GM23338 (cell line): ENCODE measurements at regions not wholly inside any gene's neighbourhood (a gene's known extent, or its start where the extent isn't known, plus 50 kb on each side); places are given as distances from the start of the nearest gene placed in this dataset.

Experiments
- ATAC-seq: fragments of 200-7000 bp; cut with Tn5 transposase; 3 replicates; pipeline ENCODE4 v1.9.1; 2020
- DNase-seq: peaks from one replicate; pipeline ENCODE4 v3.0.0-alpha.2; 2015; ENCODE audit warnings: low spot score
- H2AFZ ChIP-seq: fragments of 200-600 bp; sonication (generic); 2 replicates; pipeline ENCODE4 v1.8.0; 2016; ENCODE audit warnings: antibody characterized with exemption, mild to moderate bottlenecking, moderate library complexity
- H3F3A ChIP-seq: fragments of 200-600 bp; sonication (generic); replicated peaks from 2 replicates; pipeline ENCODE4 v1.8.0; 2017; ENCODE audit warnings: antibody characterized with exemption, mixed run types, low read depth
- H3K27ac ChIP-seq: fragments of 200-600 bp; sonication (generic); 2 replicates; pipeline ENCODE4 v1.6.1; 2016; ENCODE audit warnings: low read depth
- H3K27me3 ChIP-seq: fragments of 200-600 bp; sonication (generic); 2 replicates; pipeline ENCODE4 v1.8.0; 2016; ENCODE audit warnings: mild to moderate bottlenecking, mixed run types, moderate library complexity; ENCODE audit not compliant: insufficient read depth
- H3K36me3 ChIP-seq: fragments of 200-600 bp; sonication (generic); 2 replicates; pipeline ENCODE4 v1.8.0; 2016; ENCODE audit warnings: mild to moderate bottlenecking; ENCODE audit not compliant: insufficient read depth
- H3K4me1 ChIP-seq: fragments of 200-600 bp; sonication (generic); 2 replicates; pipeline ENCODE4 v1.8.0; 2016; ENCODE audit warnings: mild to moderate bottlenecking, moderate library complexity; ENCODE audit not compliant: insufficient read depth
- H3K4me2 ChIP-seq: fragments of 200-600 bp; sonication (generic); 2 replicates; pipeline ENCODE4 v1.7.1; 2017; ENCODE audit warnings: mixed run types
- H3K4me3 ChIP-seq: fragments of 200-600 bp; sonication (generic); 2 replicates; pipeline ENCODE4 v1.6.1; 2016; ENCODE audit warnings: mixed run types
- H3K79me2 ChIP-seq: fragments of 200-600 bp; sonication (generic); replicated peaks from 2 replicates; pipeline ENCODE4 v1.8.0; 2017; ENCODE audit warnings: mild to moderate bottlenecking; ENCODE audit not compliant: insufficient read depth
- H3K9me2 ChIP-seq: fragments of 200-600 bp; sonication (generic); 2 replicates; pipeline ENCODE4 v1.8.0; 2017; ENCODE audit not compliant: insufficient read depth
- H4K20me1 ChIP-seq: fragments of 200-600 bp; sonication (generic); replicated peaks from 2 replicates; pipeline ENCODE4 v1.8.0; 2017; ENCODE audit warnings: mild to moderate bottlenecking; ENCODE audit not compliant: insufficient read depth
- H3K27ac Mint-ChIP-seq: 2 replicates; pipeline ENCODE4 v1.8.0; 2020; ENCODE audit warnings: inconsistent platforms, mild to moderate bottlenecking, moderate library complexity, mixed read lengths
- H3K27me3 Mint-ChIP-seq: 3 replicates; pipeline ENCODE4 v1.8.0; 2022; ENCODE audit warnings: low read depth, mild to moderate bottlenecking, moderate library complexity, mixed read lengths, inconsistent platforms; ENCODE audit not compliant: insufficient read depth, poor library complexity
- H3K36me3 Mint-ChIP-seq: 3 replicates; pipeline ENCODE4 v1.8.0; 2021; ENCODE audit warnings: low read depth, mild to moderate bottlenecking, inconsistent platforms, moderate library complexity, mixed read lengths
- H3K4me1 Mint-ChIP-seq: 3 replicates; pipeline ENCODE4 v1.8.0; 2020; ENCODE audit warnings: mild to moderate bottlenecking, inconsistent platforms, mixed read lengths
- H3K4me3 Mint-ChIP-seq: 3 replicates; pipeline ENCODE4 v1.8.0; 2021; ENCODE audit warnings: moderate library complexity, mild to moderate bottlenecking, inconsistent platforms, mixed read lengths
- H3K9me3 Mint-ChIP-seq: 3 replicates; pipeline ENCODE4 v1.8.0; 2020; ENCODE audit warnings: moderate library complexity, mild to moderate bottlenecking, inconsistent platforms, mixed read lengths
- CREB1 ChIP-seq: fragments of 250-450 bp; sonication (Bioruptor Pico); IDR thresholded peaks from 2 replicates; pipeline ENCODE4 v1.5.0; 2020; ENCODE audit warnings: low read depth, mild to moderate bottlenecking, moderate library complexity
- EZH2 ChIP-seq: fragments of 200-600 bp; sonication (generic); IDR thresholded peaks from one replicate; pipeline ENCODE4 v1.8.0; 2017; ENCODE audit warnings: antibody characterized with exemption, mild to moderate bottlenecking, low read depth; ENCODE audit not compliant: unreplicated experiment
- EZH2phosphoT487 ChIP-seq: fragments of 200-600 bp; sonication (generic); IDR thresholded peaks from one replicate; pipeline ENCODE4 v1.8.1; 2018; ENCODE audit warnings: antibody characterized with exemption; ENCODE audit not compliant: unreplicated experiment
- JUNB ChIP-seq: IDR thresholded peaks from one replicate; pipeline ENCODE4 v1.6.1; 2016; ENCODE audit warnings: antibody characterized with exemption; ENCODE audit not compliant: unreplicated experiment
- POLR2AphosphoS5 ChIP-seq: IDR thresholded peaks from 2 replicates; pipeline ENCODE4 v1.6.1; 2016; ENCODE audit warnings: antibody characterized with exemption, low read depth
- STAT1 ChIP-seq: IDR thresholded peaks from one replicate; pipeline ENCODE4 v1.6.1; 2016; ENCODE audit warnings: antibody characterized with exemption; ENCODE audit not compliant: unreplicated experiment
- ZNF114 ChIP-seq: fragments of 250-450 bp; sonication (Bioruptor Pico); IDR thresholded peaks from 2 replicates; pipeline ENCODE4 v1.5.0; 2020; ENCODE audit warnings: mild to moderate bottlenecking, moderate library complexity
- ZNF331 ChIP-seq: fragments of 250-450 bp; sonication (Bioruptor Pico); IDR thresholded peaks from 2 replicates; pipeline ENCODE4 v1.5.0; 2020; ENCODE audit warnings: low read depth, mild to moderate bottlenecking, moderate library complexity
- TF ChIP-seq, protein P1 (sequence below): IDR thresholded peaks from one replicate; pipeline ENCODE4 v1.6.1; 2018; ENCODE audit warnings: antibody characterized with exemption; ENCODE audit not compliant: unreplicated experiment
- TF ChIP-seq, protein P2 (sequence below): IDR thresholded peaks from 2 replicates; pipeline ENCODE4 v1.6.1; 2016; ENCODE audit warnings: antibody characterized with exemption
- TF ChIP-seq, protein P3 (sequence below): fragments of 250-450 bp; sonication (Bioruptor Pico); IDR thresholded peaks from 2 replicates; pipeline ENCODE4 v1.5.0; 2020; ENCODE audit warnings: mild to moderate bottlenecking, moderate library complexity

DNA sequence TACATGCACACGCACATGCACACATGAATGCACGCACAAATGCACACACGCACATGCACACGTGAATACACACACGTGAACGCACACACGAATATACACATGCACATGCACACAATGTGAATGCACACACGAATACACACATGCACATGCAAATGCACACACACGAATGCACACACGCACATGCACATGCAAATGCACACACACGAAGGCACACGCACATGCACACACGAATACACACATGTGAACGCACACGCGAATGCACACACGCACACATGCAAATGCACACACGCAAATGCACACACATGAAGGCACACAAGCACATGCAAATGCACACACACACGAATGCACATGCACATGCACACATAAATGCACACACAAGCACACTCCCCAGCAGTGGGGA lies 68.6 kb upstream of the GPC1 start:
- Histone ChIP-seq H3K4me3 (no peak overlapping the region), H3K79me2 (no peaks in the 10 kb centered on the region), H3K27ac (no peak overlapping the region), H2AFZ (no peak overlapping the region), H3K36me3 (no peaks in the 10 kb centered on the region), H4K20me1 (no peaks in the 10 kb centered on the region), H3K9me2 (no peaks in the 10 kb centered on the region), H3K4me1 (no peaks in the 10 kb centered on the region), H3K4me2 (no peak overlapping the region), H3K27me3 (no peaks in the 10 kb centered on the region), H3F3A (no peaks in the 10 kb centered on the region)
- Mint-ChIP-seq H3K9me3 (peaks cover 3% of the 10 kb centered on the region; the same call in 2 of the 3 replicates), H3K4me1 (peaks cover 6% of the 10 kb centered on the region; the same call in 2 of the 3 replicates), H3K4me3 (no peak overlapping the region), H3K36me3 (no peaks in the 10 kb centered on the region; the same call in 2 of the 3 replicates), H3K27ac (no peak overlapping the region), H3K27me3 (peaks cover 14% of the 10 kb centered on the region)
- DNase-seq (no peak), ATAC-seq (no peak)
- TF ChIP-seq CREB1 (CRISPR knock-in tag) (no peak), ZNF114 (CRISPR knock-in tag) (no peak), ZNF331 (CRISPR knock-in tag) (no peak)
- TF ChIP-seq, protein P1, sequence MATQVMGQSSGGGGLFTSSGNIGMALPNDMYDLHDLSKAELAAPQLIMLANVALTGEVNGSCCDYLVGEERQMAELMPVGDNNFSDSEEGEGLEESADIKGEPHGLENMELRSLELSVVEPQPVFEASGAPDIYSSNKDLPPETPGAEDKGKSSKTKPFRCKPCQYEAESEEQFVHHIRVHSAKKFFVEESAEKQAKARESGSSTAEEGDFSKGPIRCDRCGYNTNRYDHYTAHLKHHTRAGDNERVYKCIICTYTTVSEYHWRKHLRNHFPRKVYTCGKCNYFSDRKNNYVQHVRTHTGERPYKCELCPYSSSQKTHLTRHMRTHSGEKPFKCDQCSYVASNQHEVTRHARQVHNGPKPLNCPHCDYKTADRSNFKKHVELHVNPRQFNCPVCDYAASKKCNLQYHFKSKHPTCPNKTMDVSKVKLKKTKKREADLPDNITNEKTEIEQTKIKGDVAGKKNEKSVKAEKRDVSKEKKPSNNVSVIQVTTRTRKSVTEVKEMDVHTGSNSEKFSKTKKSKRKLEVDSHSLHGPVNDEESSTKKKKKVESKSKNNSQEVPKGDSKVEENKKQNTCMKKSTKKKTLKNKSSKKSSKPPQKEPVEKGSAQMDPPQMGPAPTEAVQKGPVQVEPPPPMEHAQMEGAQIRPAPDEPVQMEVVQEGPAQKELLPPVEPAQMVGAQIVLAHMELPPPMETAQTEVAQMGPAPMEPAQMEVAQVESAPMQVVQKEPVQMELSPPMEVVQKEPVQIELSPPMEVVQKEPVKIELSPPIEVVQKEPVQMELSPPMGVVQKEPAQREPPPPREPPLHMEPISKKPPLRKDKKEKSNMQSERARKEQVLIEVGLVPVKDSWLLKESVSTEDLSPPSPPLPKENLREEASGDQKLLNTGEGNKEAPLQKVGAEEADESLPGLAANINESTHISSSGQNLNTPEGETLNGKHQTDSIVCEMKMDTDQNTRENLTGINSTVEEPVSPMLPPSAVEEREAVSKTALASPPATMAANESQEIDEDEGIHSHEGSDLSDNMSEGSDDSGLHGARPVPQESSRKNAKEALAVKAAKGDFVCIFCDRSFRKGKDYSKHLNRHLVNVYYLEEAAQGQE: no peak
- TF ChIP-seq, protein P2, sequence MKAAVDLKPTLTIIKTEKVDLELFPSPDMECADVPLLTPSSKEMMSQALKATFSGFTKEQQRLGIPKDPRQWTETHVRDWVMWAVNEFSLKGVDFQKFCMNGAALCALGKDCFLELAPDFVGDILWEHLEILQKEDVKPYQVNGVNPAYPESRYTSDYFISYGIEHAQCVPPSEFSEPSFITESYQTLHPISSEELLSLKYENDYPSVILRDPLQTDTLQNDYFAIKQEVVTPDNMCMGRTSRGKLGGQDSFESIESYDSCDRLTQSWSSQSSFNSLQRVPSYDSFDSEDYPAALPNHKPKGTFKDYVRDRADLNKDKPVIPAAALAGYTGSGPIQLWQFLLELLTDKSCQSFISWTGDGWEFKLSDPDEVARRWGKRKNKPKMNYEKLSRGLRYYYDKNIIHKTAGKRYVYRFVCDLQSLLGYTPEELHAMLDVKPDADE: no peak

DNA sequence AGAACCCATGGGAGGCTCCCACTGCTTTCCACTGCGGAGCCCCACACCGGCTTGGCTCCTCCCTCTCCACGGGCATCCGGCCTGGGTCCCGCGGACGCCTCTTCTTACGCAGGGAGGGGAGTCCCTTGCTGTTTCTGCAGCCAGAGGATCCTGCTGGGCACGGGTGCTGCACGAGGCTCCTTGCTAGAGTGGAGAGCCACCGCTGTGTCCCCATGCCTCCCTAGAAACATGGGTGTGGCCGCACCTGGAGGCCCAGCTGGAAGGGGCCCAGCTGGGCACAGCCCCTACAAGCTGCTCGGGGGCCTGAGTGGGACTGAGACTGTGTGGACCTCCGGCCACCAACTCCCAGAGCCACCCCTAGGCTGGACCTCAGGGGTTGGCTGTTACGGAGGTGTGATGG lies 67.7 kb upstream of the GPC1 start:
- no peak overlapping the region for H3K27ac Mint-ChIP-seq
- H3K27me3 Mint-ChIP-seq: peaks cover 8% of the 10 kb centered on the region
- Histone ChIP-seq H3K4me1 (no peaks in the 10 kb centered on the region), H3K4me3 (no peak overlapping the region), H3F3A (no peaks in the 10 kb centered on the region), H4K20me1 (no peaks in the 10 kb centered on the region), H3K36me3 (no peaks in the 10 kb centered on the region), H3K79me2 (no peaks in the 10 kb centered on the region), H3K27me3 (no peaks in the 10 kb centered on the region), H3K4me2 (no peak overlapping the region), H3K9me2 (no peaks in the 10 kb centered on the region), H3K27ac (no peak overlapping the region), H2AFZ (no peak overlapping the region)
- ATAC-seq: no peak
- no peak for DNase-seq
- peaks cover 6% of the 10 kb centered on the region; the same call in 2 of the 3 replicates for H3K4me1 Mint-ChIP-seq
- H3K4me3 Mint-ChIP-seq: no peak overlapping the region
- H3K9me3 Mint-ChIP-seq: no peaks in the 10 kb centered on the region
- H3K36me3 Mint-ChIP-seq: no peaks in the 10 kb centered on the region; the same call in 2 of the 3 replicates
- no peak for TF ChIP-seq EZH2phosphoT487
- no peak for TF ChIP-seq POLR2AphosphoS5
- TF ChIP-seq ZNF331 (CRISPR knock-in tag): no peak
- TF ChIP-seq EZH2: no peak
- TF ChIP-seq CREB1 (CRISPR knock-in tag): no peak
- TF ChIP-seq STAT1: no peak
- no peak for TF ChIP-seq JUNB
- TF ChIP-seq, protein P3, sequence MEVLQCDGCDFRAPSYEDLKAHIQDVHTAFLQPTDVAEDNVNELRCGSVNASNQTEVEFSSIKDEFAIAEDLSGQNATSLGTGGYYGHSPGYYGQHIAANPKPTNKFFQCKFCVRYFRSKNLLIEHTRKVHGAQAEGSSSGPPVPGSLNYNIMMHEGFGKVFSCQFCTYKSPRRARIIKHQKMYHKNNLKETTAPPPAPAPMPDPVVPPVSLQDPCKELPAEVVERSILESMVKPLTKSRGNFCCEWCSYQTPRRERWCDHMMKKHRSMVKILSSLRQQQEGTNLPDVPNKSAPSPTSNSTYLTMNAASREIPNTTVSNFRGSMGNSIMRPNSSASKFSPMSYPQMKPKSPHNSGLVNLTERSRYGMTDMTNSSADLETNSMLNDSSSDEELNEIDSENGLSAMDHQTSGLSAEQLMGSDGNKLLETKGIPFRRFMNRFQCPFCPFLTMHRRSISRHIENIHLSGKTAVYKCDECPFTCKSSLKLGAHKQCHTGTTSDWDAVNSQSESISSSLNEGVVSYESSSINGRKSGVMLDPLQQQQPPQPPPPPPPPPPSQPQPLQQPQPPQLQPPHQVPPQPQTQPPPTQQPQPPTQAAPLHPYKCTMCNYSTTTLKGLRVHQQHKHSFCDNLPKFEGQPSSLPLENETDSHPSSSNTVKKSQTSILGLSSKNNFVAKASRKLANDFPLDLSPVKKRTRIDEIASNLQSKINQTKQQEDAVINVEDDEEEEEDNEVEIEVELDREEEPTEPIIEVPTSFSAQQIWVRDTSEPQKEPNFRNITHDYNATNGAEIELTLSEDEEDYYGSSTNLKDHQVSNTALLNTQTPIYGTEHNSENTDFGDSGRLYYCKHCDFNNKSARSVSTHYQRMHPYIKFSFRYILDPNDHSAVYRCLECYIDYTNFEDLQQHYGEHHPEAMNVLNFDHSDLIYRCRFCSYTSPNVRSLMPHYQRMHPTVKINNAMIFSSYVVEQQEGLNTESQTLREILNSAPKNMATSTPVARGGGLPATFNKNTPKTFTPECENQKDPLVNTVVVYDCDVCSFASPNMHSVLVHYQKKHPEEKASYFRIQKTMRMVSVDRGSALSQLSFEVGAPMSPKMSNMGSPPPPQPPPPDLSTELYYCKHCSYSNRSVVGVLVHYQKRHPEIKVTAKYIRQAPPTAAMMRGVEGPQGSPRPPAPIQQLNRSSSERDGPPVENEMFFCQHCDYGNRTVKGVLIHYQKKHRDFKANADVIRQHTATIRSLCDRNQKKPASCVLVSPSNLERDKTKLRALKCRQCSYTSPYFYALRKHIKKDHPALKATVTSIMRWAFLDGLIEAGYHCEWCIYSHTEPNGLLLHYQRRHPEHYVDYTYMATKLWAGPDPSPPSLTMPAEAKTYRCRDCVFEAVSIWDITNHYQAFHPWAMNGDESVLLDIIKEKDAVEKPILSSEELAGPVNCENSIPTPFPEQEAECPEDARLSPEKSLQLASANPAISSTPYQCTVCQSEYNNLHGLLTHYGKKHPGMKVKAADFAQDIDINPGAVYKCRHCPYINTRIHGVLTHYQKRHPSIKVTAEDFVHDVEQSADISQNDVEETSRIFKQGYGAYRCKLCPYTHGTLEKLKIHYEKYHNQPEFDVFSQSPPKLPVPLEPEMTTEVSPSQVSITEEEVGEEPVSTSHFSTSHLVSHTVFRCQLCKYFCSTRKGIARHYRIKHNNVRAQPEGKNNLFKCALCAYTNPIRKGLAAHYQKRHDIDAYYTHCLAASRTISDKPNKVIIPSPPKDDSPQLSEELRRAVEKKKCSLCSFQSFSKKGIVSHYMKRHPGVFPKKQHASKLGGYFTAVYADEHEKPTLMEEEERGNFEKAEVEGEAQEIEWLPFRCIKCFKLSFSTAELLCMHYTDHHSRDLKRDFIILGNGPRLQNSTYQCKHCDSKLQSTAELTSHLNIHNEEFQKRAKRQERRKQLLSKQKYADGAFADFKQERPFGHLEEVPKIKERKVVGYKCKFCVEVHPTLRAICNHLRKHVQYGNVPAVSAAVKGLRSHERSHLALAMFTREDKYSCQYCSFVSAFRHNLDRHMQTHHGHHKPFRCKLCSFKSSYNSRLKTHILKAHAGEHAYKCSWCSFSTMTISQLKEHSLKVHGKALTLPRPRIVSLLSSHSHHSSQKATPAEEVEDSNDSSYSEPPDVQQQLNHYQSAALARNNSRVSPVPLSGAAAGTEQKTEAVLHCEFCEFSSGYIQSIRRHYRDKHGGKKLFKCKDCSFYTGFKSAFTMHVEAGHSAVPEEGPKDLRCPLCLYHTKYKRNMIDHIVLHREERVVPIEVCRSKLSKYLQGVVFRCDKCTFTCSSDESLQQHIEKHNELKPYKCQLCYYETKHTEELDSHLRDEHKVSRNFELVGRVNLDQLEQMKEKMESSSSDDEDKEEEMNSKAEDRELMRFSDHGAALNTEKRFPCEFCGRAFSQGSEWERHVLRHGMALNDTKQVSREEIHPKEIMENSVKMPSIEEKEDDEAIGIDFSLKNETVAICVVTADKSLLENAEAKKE (CRISPR knock-in tag): no peak
